NCI-H510A treated with DMSO at 0.1 percent for 48 hours (cell line): ENCODE measurements at regions not wholly inside any gene's neighbourhood (a gene's known extent, or its start where the extent isn't known, plus 50 kb on each side); places are given as distances from the start of the nearest gene placed in this dataset.
"Not testable (repeated sequence)": the region's sequence is repeated elsewhere in the genome, so short reads cannot be mapped to it uniquely, and the experiment has no call there.

Source experiments
- DNase-seq: peaks from one replicate; lab custom pipeline; 2025; lab: John Stamatoyannopoulos, UW

DNA sequence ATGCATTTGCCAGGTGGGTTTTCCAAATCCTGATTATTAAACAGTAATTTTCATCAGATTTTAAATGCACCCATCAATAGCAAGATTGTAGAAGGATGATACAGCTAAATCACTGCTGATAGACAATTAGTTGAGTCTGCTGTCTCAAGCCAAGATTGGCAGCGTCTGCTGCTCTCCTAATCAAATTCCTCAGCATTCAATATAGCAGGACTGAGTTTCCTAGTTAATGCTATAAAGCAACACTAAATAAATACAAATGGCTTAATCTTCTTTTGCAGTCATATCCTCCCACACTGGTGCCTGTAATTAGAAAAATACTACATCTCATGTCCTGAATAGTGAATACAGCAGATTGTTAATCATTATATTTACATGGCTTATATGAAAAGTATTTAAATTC, 1028.8 kb downstream of the ADGRL2 start:
- DNase-seq, result no peak

GRCh38 chr1:82823876-82824275, 1023.1 kb downstream of the ADGRL2 start:
- no peak for DNase-seq

DNA sequence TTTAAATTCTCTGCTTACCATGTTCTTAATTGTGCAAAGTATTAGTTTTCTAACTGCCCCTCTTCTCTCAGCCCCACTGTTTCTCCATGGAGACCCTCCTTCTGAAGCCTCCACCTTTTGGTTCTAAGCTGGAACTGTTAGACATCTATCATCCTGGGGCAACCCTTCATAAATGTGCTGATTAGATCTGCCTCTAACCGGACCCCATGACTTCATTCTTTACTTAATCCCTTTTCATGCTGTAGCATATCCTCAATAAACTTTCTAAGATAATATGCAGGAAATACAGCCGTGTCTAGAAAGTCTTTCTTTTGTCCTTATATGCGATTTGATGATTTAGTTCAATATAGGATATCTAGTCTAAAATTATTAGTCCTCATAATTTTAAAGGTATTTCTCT, 1020.1 kb downstream of the ADGRL2 start:
- no peak for DNase-seq

DNA sequence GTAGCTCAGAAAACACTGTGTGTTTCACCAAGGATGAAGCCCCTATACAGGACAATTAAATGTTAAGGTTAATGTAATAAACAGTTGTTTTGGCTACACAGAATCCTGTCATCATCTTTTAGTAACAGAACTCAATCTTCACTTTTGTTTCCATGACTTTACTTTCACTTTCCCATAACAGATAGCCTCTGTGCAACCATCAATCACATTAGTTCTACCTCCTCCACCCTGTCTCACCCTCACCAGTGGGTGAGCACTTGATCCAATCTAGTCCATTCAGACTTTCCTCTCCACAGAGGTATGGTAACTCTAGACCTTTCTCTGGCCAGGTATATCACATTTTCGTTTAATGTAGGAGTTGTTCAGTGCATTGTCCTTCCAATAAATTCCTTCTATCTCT, 1018.5 kb downstream of the ADGRL2 start:
- DNase-seq, result peak; percentile 34

DNA sequence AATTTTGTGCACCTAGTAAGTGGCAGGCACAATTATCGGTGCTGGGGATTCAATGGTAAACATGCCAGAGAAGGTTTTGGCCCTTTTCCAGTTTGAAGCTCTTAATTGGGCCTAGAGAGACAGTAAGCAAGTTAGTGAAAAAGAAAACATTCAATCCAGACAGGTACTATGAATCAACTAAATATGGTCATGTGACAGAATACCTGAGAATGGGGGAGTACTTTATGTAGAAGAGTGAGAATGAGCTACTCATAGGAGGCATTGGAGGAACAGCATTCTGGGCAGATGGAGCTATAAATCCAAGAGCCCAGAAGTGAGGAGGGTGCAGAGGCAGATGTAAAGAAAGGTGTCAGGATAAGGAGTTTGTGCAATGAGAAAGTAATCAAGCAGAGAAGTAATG, 1017.9 kb downstream of the ADGRL2 start:
- DNase-seq, result peak; percentile 77

GRCh38 chr1:82813386-82813785, 1012.7 kb downstream of the ADGRL2 start:
- DNase-seq, result no peak

DNA sequence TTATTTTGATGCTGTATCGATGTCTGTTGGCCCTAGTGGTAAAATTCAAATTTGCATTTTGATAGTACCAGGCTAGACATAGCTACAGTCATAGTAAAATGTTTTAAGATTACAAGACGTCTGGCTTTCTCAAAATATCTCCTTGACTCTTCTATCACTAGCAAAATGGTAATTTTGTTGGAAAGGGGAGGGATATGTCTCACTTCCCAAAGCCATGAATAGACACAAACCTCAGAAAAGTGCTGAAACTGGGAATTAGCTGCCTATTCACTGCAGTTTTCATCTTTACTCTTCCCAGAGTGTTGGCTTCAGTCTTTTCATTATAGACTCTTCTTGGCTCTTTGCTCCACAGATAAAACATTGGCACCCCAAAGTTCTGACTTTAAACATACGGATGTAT, 1009.9 kb downstream of the ADGRL2 start:
- DNase-seq, result no peak

DNA sequence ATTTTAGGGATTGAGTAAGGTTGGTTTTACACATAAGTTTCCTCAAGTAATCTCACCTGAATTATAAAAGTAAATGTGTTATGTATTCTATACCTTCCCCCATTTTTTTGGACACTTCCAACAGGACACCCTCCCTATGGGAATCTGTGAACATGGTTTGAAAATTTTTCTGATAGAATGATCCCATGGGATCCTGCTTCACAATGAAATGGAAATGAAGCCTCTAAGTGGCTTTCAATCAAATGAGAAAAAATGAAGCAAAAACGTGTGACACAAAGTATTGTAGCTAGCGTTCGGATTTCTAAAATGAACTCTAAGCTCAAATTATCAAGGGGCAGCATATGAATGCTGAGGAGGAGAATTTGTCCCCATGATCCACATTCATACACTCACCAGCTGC, 1006.8 kb downstream of the ADGRL2 start:
- DNase-seq, result no peak

DNA sequence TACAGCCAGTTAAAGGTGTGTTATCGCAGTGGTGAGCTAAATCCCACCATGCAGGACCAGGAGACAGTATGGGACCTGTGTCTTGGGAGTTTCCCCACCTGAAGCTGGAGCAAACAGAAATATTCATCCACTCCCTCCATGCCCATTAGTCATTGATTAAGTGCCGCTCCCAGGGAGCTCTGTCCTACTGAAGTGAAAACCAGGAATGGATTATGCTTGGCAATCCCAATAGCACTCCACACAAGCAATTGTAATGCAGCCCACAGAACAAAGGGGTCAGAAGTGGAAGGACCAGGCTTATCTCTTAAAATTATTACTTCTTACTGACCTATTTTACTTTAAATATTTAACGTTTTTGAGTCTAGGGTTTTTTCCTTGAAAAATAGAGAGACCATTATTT, 1005.4 kb downstream of the ADGRL2 start:
- DNase-seq, result no peak

GRCh38 chr1:82801176-82801575, 1000.4 kb downstream of the ADGRL2 start:
- no peak for DNase-seq

DNA sequence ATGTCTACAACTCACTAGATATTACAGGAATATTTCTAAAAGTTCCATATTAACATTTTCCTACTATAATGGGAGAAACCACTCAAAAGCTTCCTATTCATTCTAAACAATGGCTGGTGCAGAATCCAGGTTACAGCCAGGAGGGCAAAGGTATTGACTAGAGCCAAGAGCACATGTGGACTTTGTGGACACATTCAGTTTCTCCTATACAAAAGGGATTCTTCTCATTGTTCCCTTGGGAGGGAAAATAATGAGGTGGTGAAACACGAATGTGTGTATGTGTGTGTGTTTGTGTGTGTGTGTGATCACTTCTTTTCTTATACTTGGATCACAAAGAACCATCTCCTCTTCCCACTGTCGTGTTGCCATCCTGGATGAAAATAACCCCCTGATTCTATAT, 1000.0 kb downstream of the ADGRL2 start:
- DNase-seq, result no peak

DNA sequence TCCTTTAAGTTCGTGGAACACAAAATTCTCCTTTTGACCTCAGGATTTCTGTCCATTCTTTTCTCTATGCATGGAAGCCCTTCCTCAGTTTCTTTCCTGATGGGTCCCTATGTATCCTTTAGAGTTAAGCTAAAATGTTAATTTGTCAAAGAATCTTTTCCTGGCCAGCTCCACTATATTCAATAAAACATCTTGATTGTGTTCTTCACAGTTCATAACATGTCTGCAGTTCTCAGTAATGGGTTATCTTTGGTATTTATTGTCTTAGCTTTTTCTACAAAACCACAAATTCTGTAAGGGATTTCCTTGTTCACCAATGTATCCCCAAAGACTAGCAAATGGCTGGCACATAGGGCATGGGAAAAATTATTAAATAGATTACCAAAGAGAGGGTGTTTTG, 998.5 kb downstream of the ADGRL2 start:
- no peak for DNase-seq

- no peak for DNase-seq
Measured at GRCh38 chr1:82795508-82796149, 994.9 kb downstream of the ADGRL2 start.

GRCh38 chr1:82792151-82792550, 991.4 kb downstream of the ADGRL2 start:
- DNase-seq, result no peak

- no peak for DNase-seq
Measured at GRCh38 chr1:82790556-82790955, 989.8 kb downstream of the ADGRL2 start.

- no peak for DNase-seq
Measured at GRCh38 chr1:82788660-82789059, 987.9 kb downstream of the ADGRL2 start.

DNA sequence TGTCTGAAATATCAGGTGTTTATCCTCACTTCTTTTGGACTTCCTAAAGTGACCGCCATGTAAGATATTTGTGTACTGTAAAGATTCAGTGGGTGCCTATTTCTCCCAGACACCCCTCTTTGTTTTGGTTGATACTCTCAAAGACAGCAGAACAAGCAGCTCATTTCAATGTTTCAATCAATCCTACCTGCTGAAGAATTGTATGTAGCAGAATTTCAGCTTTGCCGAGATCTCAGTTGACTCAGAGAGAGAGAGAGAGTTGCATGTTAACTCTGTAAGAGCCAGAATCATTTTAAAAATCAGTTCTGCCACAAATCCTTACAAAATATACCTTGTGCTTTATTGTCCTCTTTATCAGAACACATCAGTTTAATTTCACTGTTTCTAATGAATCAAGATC, 987.3 kb downstream of the ADGRL2 start:
- DNase-seq, result no peak

DNA sequence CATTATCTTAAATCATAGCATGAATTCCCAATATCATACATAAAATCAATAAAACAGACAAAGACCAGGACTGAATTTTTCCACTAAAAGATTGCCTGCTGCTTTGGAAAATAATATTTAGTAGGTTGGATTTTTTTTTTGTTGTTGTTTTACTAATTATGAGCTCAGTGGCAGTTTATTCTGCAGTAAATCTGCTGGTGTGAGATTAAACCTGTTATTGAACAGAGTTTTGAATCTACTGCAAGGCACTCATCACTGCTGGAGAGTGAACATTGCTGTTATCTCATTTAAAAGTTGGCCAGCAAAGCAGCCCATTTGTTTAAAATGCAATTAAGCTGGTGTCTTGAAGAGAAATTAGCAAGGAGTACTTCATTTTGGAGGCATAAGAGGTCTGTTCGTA, 986.1 kb downstream of the ADGRL2 start:
- DNase-seq, result no peak

DNA sequence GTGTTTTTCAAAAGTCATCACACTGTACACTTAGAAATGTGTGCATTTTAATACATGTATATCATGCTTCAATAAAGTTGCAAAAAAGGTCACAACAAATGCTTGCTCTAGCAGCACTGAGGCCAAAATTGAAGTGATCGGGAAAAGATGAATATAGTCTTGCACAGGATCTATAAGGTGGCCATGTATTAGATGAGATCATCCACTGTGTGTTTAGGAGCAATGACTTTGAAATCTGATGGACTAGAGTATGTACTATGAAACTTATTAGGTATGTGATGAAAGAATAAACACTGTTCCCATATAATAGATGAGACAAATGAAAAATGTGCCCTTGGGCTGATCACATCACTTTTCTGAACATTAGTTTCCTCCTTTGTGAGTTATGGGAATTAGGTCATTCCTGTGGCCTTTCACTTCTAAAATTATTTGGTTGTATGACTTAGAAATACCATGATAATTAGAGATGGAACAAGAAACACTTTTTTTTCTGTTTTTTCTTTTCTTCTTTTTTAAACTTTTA, 984.6 kb downstream of the ADGRL2 start:
- DNase-seq, result no peak

- no peak for DNase-seq
Measured at GRCh38 chr1:82783044-82783443, 982.3 kb downstream of the ADGRL2 start.

DNA sequence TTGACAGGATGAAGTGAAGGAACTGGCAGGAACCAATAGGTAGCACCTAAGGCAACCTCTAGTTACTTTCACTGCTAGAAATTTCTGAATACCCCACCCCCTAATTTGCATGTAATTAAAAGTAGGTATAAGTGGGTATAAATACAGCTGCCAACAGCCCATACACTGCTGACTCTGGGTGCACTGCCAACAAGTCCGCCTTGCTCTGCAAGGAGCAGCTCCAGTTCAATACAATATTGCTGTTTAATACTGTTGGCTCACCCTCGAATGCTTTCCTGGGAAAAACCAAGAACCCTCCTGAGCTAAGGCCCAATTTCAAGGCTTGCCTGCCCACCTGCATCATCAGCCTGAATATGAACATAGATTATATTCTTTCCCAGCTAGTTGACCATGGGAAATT, 981.9 kb downstream of the ADGRL2 start:
- DNase-seq, result no peak

DNA sequence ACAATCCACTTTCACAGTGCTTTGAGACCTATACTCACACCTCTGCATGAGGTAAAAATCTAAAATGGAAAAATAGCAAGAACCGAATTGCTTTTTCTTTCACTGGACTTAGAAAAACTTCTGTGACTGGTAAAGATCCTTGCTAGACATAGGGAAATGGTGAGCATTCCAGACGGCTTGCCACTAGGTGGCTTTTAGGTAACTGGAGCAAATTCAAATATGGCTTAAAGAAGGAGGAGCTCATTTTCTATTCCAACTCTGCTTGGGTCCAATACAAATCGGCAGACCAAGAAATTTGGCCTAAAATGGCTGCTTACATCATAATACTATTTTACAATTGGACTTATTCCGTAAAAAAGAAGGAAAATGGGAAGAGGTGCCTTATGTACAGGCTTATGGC, 977.9 kb downstream of the ADGRL2 start:
- no peak for DNase-seq

GRCh38 chr1:82777240-82777639, 976.5 kb downstream of the ADGRL2 start:
- DNase-seq, result no peak

DNA sequence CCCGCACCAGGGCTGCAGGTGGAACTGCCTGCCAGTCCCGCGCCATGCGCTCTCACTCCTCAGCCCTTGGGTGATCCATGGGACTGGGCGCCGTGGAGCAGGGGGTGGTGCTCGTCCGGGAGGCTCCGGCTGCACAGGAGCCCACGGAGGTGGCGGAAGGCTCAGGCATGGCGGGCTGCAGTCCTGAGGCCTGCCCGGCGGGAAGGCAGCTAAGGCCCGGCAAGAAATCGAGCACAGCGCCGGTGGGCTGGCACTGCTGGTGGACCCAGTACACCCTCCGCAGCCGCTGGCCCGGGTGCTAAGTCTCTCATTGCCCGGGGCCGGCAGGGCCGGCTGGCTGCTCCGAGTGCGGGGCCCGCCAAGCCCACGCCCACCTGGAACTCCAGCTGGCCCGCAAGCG, 976.0 kb downstream of the ADGRL2 start:
- DNase-seq, result not testable (repeated sequence)
